ENCODE measurements at regions not wholly inside any gene's neighbourhood (a gene's known extent, or its start where the extent isn't known, plus 50 kb on each side); places are given as distances from the start of the nearest gene placed in this dataset.

- Histone ChIP-seq H3K4me1 (ENCODE audit: insufficient read depth, low read length, poor library complexity, severe bottlenecking) (no peaks in the 10 kb centered on the region), H2AFZ (ENCODE audit: low read length) (no peak overlapping the region), H3K4me3 (ENCODE audit: low read length, poor library complexity, severe bottlenecking) (no peak overlapping the region), H3K9me3 (ENCODE audit: insufficient read depth, low read depth, low read length) (peaks cover 26% of the 10 kb centered on the region; the same call in 1 of the 2 replicates), H3K36me3 (ENCODE audit: insufficient read depth, low read length) (no peaks in the 10 kb centered on the region), H4K20me1 (ENCODE audit: insufficient read depth, low read length, poor library complexity, severe bottlenecking) (no peaks in the 10 kb centered on the region), H3K9ac (ENCODE audit: low read depth, low read length, poor library complexity, severe bottlenecking) (no peak overlapping the region), H3K79me2 (ENCODE audit: insufficient read depth, low read length) (no peaks in the 10 kb centered on the region), H3F3A (ENCODE audit: low read depth) (no peaks in the 10 kb centered on the region), H3K27me3 (ENCODE audit: insufficient read depth, low read length, poor library complexity, severe bottlenecking) (no peaks in the 10 kb centered on the region), H3K9me2 (replicated peaks; ENCODE audit: low read depth, low read length) (no peaks in the 10 kb centered on the region), H3K4me2 (ENCODE audit: low read depth, low read length, poor library complexity, severe bottlenecking) (no peak overlapping the region)
- TF ChIP-seq EZH2phosphoT487 (IDR thresholded peaks at IDR 0.05; ENCODE audit: borderline replicate concordance) (no peak), CTCF (conservative IDR thresholded peaks at IDR 0.05; ENCODE audit: low read length) (no peak)
Observed at GRCh38 chr10:130491011-130491692, 355.0 kb downstream of the GLRX3 start.

GRCh38 chr10:130491693-130492050 is 355.5 kb downstream of the GLRX3 start:
- Histone ChIP-seq H3F3A (ENCODE audit: low read depth) (no peaks in the 10 kb centered on the region), H3K9ac (ENCODE audit: low read depth, low read length, poor library complexity, severe bottlenecking) (no peak overlapping the region), H3K9me3 (ENCODE audit: insufficient read depth, low read depth, low read length) (peaks cover 24% of the 10 kb centered on the region; the same call in 1 of the 2 replicates), H3K4me1 (ENCODE audit: insufficient read depth, low read length, poor library complexity, severe bottlenecking) (no peaks in the 10 kb centered on the region), H2AFZ (ENCODE audit: low read length) (no peak overlapping the region), H4K20me1 (ENCODE audit: insufficient read depth, low read length, poor library complexity, severe bottlenecking) (no peaks in the 10 kb centered on the region), H3K79me2 (ENCODE audit: insufficient read depth, low read length) (no peaks in the 10 kb centered on the region), H3K9me2 (replicated peaks; ENCODE audit: low read depth, low read length) (no peaks in the 10 kb centered on the region), H3K27me3 (ENCODE audit: insufficient read depth, low read length, poor library complexity, severe bottlenecking) (no peaks in the 10 kb centered on the region), H3K4me2 (ENCODE audit: low read depth, low read length, poor library complexity, severe bottlenecking) (no peak overlapping the region), H3K4me3 (ENCODE audit: low read length, poor library complexity, severe bottlenecking) (no peak overlapping the region), H3K36me3 (ENCODE audit: insufficient read depth, low read length) (no peaks in the 10 kb centered on the region)
- TF ChIP-seq CTCF (conservative IDR thresholded peaks at IDR 0.05; ENCODE audit: low read length) (no peak), EZH2phosphoT487 (IDR thresholded peaks at IDR 0.05; ENCODE audit: borderline replicate concordance) (no peak)

GRCh38 chr10:130492266-130492934 is 356.2 kb downstream of the GLRX3 start:
- Histone ChIP-seq H3K9ac (ENCODE audit: low read depth, low read length, poor library complexity, severe bottlenecking) (no peak overlapping the region), H3K4me2 (ENCODE audit: low read depth, low read length, poor library complexity, severe bottlenecking) (no peak overlapping the region), H2AFZ (ENCODE audit: low read length) (no peak overlapping the region), H3K79me2 (ENCODE audit: insufficient read depth, low read length) (no peaks in the 10 kb centered on the region), H3K9me3 (ENCODE audit: insufficient read depth, low read depth, low read length) (peaks cover 28% of the 10 kb centered on the region; the same call in 1 of the 2 replicates), H3K4me1 (ENCODE audit: insufficient read depth, low read length, poor library complexity, severe bottlenecking) (no peaks in the 10 kb centered on the region), H3K9me2 (replicated peaks; ENCODE audit: low read depth, low read length) (no peaks in the 10 kb centered on the region), H3K4me3 (ENCODE audit: low read length, poor library complexity, severe bottlenecking) (no peak overlapping the region), H3K36me3 (ENCODE audit: insufficient read depth, low read length) (no peaks in the 10 kb centered on the region), H3F3A (ENCODE audit: low read depth) (no peaks in the 10 kb centered on the region), H4K20me1 (ENCODE audit: insufficient read depth, low read length, poor library complexity, severe bottlenecking) (no peaks in the 10 kb centered on the region), H3K27me3 (ENCODE audit: insufficient read depth, low read length, poor library complexity, severe bottlenecking) (no peaks in the 10 kb centered on the region)
- TF ChIP-seq EZH2phosphoT487 (IDR thresholded peaks at IDR 0.05; ENCODE audit: borderline replicate concordance) = no peak
- no peak for TF ChIP-seq CTCF (conservative IDR thresholded peaks at IDR 0.05; ENCODE audit: low read length)
